ENCODE measurements at regions not wholly inside any gene's neighbourhood (a gene's known extent, or its start where the extent isn't known, plus 50 kb on each side); places are given as distances from the start of the nearest gene placed in this dataset.

GRCh38 chr14:100657780-100658179 is 68.9 kb upstream of the DLK1 start:
- Histone ChIP-seq H3K4me1 (ENCODE audit: insufficient read depth, low read length) (peaks cover 7% of the 10 kb centered on the region), H3K4me3 (ENCODE audit: low read length) (no peak overlapping the region), H3K4me2 (ENCODE audit: low read length) (no peak overlapping the region), H3K9me3 (ENCODE audit: low read length) (no peaks in the 10 kb centered on the region), H3K36me3 (ENCODE audit: low read depth, low read length) (no peaks in the 10 kb centered on the region), H2AFZ (ENCODE audit: low read length) (no peak overlapping the region), H3K9me2 (replicated peaks; ENCODE audit: low read length) (no peaks in the 10 kb centered on the region), H3K27ac (ENCODE audit: low read length) (no peak overlapping the region), H3K27me3 (ENCODE audit: low read length) (no peaks in the 10 kb centered on the region), H4K20me1 (ENCODE audit: low read length) (no peaks in the 10 kb centered on the region), H3K79me2 (ENCODE audit: low read length) (no peaks in the 10 kb centered on the region), H3F3A (ENCODE audit: low read length, unreplicated experiment) (no peaks in the 10 kb centered on the region), H3K9ac (ENCODE audit: low read length) (no peak overlapping the region)
- CTCF ChIA-PET = interaction anchor here (0.6 kb wide), 1 partner anchor 1296 kb away, joined by 5 read pairs; no protein-coding TSS in a partner anchor
- no peak for ATAC-seq
- TF ChIP-seq CTCF (conservative IDR thresholded peaks at IDR 0.05; ENCODE audit: low read depth, low read length) = no peak
- BruUV-seq (replicated peaks) = no TSS peak
- intact Hi-C loops (cut with micrococcal nuclease) = no loop called here
- no peak for DNase-seq
- POLR2A ChIA-PET (ENCODE audit: unreplicated experiment) = no interaction called here

GRCh38 chr14:100658181-100658886 is 68.4 kb upstream of the DLK1 start:
- Histone ChIP-seq H3K4me1 (ENCODE audit: insufficient read depth, low read length) (peaks cover 7% of the 10 kb centered on the region), H3K27me3 (ENCODE audit: low read length) (no peaks in the 10 kb centered on the region), H4K20me1 (ENCODE audit: low read length) (no peaks in the 10 kb centered on the region), H3K9me2 (replicated peaks; ENCODE audit: low read length) (no peaks in the 10 kb centered on the region), H3K4me2 (ENCODE audit: low read length) (no peak overlapping the region), H3K9ac (ENCODE audit: low read length) (no peak overlapping the region), H3K36me3 (ENCODE audit: low read depth, low read length) (no peaks in the 10 kb centered on the region), H3K4me3 (ENCODE audit: low read length) (no peak overlapping the region), H3K9me3 (ENCODE audit: low read length) (no peaks in the 10 kb centered on the region), H3F3A (ENCODE audit: low read length, unreplicated experiment) (no peaks in the 10 kb centered on the region), H3K79me2 (ENCODE audit: low read length) (no peaks in the 10 kb centered on the region), H2AFZ (ENCODE audit: low read length) (no peak overlapping the region), H3K27ac (ENCODE audit: low read length) (no peak overlapping the region)
- BruUV-seq (replicated peaks) = no TSS peak
- ChIA-PET POLR2A (ENCODE audit: unreplicated experiment) (no interaction called here), CTCF (interaction anchor here (0.6 kb wide), 1 partner anchor 1295 kb away, joined by 5 read pairs; no protein-coding TSS in a partner anchor)
- DNase-seq (no peak), ATAC-seq (no peak)
- intact Hi-C loops (cut with micrococcal nuclease) = no loop called here
- no peak for TF ChIP-seq EZH2 (IDR thresholded peaks at IDR 0.05; ENCODE audit: low read length, unreplicated experiment)
- no peak for TF ChIP-seq EZH2phosphoT487 (IDR thresholded peaks at IDR 0.05; ENCODE audit: borderline replicate concordance, low read length)
- no peak for TF ChIP-seq CTCF (conservative IDR thresholded peaks at IDR 0.05; ENCODE audit: low read depth, low read length)

GRCh38 chr14:100659345-100660001 is 67.2 kb upstream of the DLK1 start:
- Histone ChIP-seq H4K20me1 (ENCODE audit: low read length) (no peaks in the 10 kb centered on the region), H3K27me3 (ENCODE audit: low read length) (no peaks in the 10 kb centered on the region), H3K9ac (ENCODE audit: low read length) (no peak overlapping the region), H3F3A (ENCODE audit: low read length, unreplicated experiment) (no peaks in the 10 kb centered on the region), H3K9me2 (replicated peaks; ENCODE audit: low read length) (no peaks in the 10 kb centered on the region), H3K27ac (ENCODE audit: low read length) (no peak overlapping the region), H3K4me2 (ENCODE audit: low read length) (no peak overlapping the region), H3K4me3 (ENCODE audit: low read length) (no peak overlapping the region), H3K9me3 (ENCODE audit: low read length) (no peaks in the 10 kb centered on the region), H2AFZ (ENCODE audit: low read length) (no peak overlapping the region), H3K36me3 (ENCODE audit: low read depth, low read length) (no peaks in the 10 kb centered on the region), H3K4me1 (ENCODE audit: insufficient read depth, low read length) (peaks cover 7% of the 10 kb centered on the region), H3K79me2 (ENCODE audit: low read length) (no peaks in the 10 kb centered on the region)
- no peak for ATAC-seq
- CTCF ChIA-PET = no interaction called here
- POLR2A ChIA-PET (ENCODE audit: unreplicated experiment) = no interaction called here
- intact Hi-C loops (cut with micrococcal nuclease) = loop anchor here (10.0 kb wide), 2 partner anchors 195 to 1005 kb away; no protein-coding TSS in a partner anchor
- no peak for DNase-seq
- TF ChIP-seq CTCF (conservative IDR thresholded peaks at IDR 0.05; ENCODE audit: low read depth, low read length) = no peak
- TF ChIP-seq EZH2 (IDR thresholded peaks at IDR 0.05; ENCODE audit: low read length, unreplicated experiment) = no peak
- no peak for TF ChIP-seq EZH2phosphoT487 (IDR thresholded peaks at IDR 0.05; ENCODE audit: borderline replicate concordance, low read length)
- BruUV-seq (replicated peaks) = no TSS peak
